Keratinocyte (primary cell): ENCODE measurements at regions not wholly inside any gene's neighbourhood (a gene's known extent, or its start where the extent isn't known, plus 50 kb on each side); places are given as distances from the start of the nearest gene placed in this dataset.

Experiments used
- DNase-seq: peaks from one replicate; pipeline ENCODE4 v3.0.0-alpha.2; 2011; ENCODE audit warnings: low read depth, missing footprints, low spot score
- FAIRE-seq: peaks from 2 replicates; lab custom pipeline; 2011; peaks lifted over from hg19 to GRCh38; lab: Jason Lieb, UNC
- H2AFZ ChIP-seq: 2 replicates; pipeline ENCODE4 v1.6.0; 2012; ENCODE audit warnings: low read length, control low read depth, inconsistent platforms; ENCODE audit not compliant: control insufficient read depth
- H3K27ac ChIP-seq: 2 replicates; pipeline ENCODE4 v1.5.1; 2011; ENCODE audit warnings: low read length; ENCODE audit not compliant: control insufficient read depth, insufficient read depth
- H3K27me3 ChIP-seq: 3 replicates; pipeline ENCODE4 v1.6.0; 2011; ENCODE audit warnings: low read length; ENCODE audit not compliant: control insufficient read depth, insufficient read depth; ENCODE audit errors: extremely low read depth
- H3K36me3 ChIP-seq, 2 experiments: 2 replicates in 1 of 2; 3 replicates in 1 of 2; pipeline ENCODE4 v1.5.1; 2011; ENCODE audit warnings: low read length in 2 of 2, mild to moderate bottlenecking in 1 of 2; ENCODE audit not compliant: control insufficient read depth in 2 of 2, insufficient read depth in 2 of 2; ENCODE audit errors: extremely low read depth in 1 of 2
- H3K4me1 ChIP-seq: 3 replicates; pipeline ENCODE4 v1.5.1; 2011; ENCODE audit warnings: low read length; ENCODE audit not compliant: control insufficient read depth, insufficient read depth; ENCODE audit errors: extremely low read depth
- H3K4me2 ChIP-seq: 3 replicates; pipeline ENCODE4 v1.6.0; 2011; ENCODE audit warnings: low read depth, low read length; ENCODE audit not compliant: control insufficient read depth, insufficient read depth; ENCODE audit errors: extremely low read depth
- H3K4me3 ChIP-seq, 3 experiments: fragments of 200-600 bp in 1 of 3; sonication (generic) in 1 of 3; 2 replicates in 2 of 3; 3 replicates in 1 of 3; pipeline ENCODE4 v1.5.1; 2011 to 2016; ENCODE audit warnings: low read length in 3 of 3, mild to moderate bottlenecking in 3 of 3, control low read depth in 2 of 3, inconsistent platforms in 1 of 3, low read depth in 1 of 3, mixed read lengths in 1 of 3, mixed run types in 1 of 3, moderate library complexity in 1 of 3; ENCODE audit not compliant: control insufficient read depth in 2 of 3, insufficient read depth in 2 of 3; ENCODE audit errors: extremely low read depth in 1 of 3
- H3K79me2 ChIP-seq: 2 replicates; pipeline ENCODE4 v1.6.0; 2012; ENCODE audit warnings: low read length; ENCODE audit not compliant: control insufficient read depth, insufficient read depth
- H3K9ac ChIP-seq: 3 replicates; pipeline ENCODE4 v1.6.0; 2011; ENCODE audit warnings: low read length; ENCODE audit not compliant: control insufficient read depth, insufficient read depth; ENCODE audit errors: extremely low read depth
- H3K9me1 ChIP-seq: 3 replicates; pipeline ENCODE4 v1.6.0; 2011; ENCODE audit warnings: low read length; ENCODE audit not compliant: control insufficient read depth, insufficient read depth; ENCODE audit errors: extremely low read depth
- H3K9me3 ChIP-seq: 2 replicates; pipeline ENCODE4 v1.5.1; 2012; ENCODE audit warnings: low read depth, low read length; ENCODE audit not compliant: control insufficient read depth
- H4K20me1 ChIP-seq: 3 replicates; pipeline ENCODE4 v1.6.0; 2011; ENCODE audit warnings: low read length; ENCODE audit not compliant: control insufficient read depth, insufficient read depth; ENCODE audit errors: extremely low read depth
- EZH2 ChIP-seq: IDR thresholded peaks from one replicate; pipeline ENCODE4 v1.6.1; 2012; ENCODE audit warnings: inconsistent platforms, mild to moderate bottlenecking, low read length, moderate library complexity
- dilution Hi-C: fragments of 300-500 bp; cut with MboI; formaldehyde crosslinking; loops from one replicate; pipeline ENCODE4 v1.7.0; 2020; ENCODE audit warnings: low sequenced_read_pairs; ENCODE audit not compliant: extremely low pct_ligation_motif_present
- TF ChIP-seq, protein P1 (sequence below), 3 experiments: IDR thresholded peaks in 1 of 3; conservative IDR thresholded peaks in 1 of 3; optimal IDR thresholded peaks in 1 of 3; 2 replicates in 2 of 3; 3 replicates in 1 of 3; pipeline versions ENCODE3 to v1.5.1; 2011; ENCODE audit warnings: low read length in 3 of 3, mild to moderate bottlenecking in 3 of 3, moderate library complexity in 2 of 3, control low read depth in 1 of 3, inconsistent platforms in 1 of 3; ENCODE audit not compliant: insufficient read depth in 2 of 3; ENCODE audit errors: extremely low read depth in 1 of 3

- H3K4me2 ChIP-seq = no peak overlapping the region
- FAIRE-seq = peak; percentile 60
- no peak overlapping the region for H2AFZ ChIP-seq
- no peak for DNase-seq
- H3K36me3 ChIP-seq = no peaks in the 10 kb centered on the region
- H3K27ac ChIP-seq = no peak overlapping the region
- no peaks in the 10 kb centered on the region for H3K4me1 ChIP-seq
- H3K4me3 ChIP-seq = no peak overlapping the region
- no peaks in the 10 kb centered on the region for H3K27me3 ChIP-seq
- TF ChIP-seq EZH2 = no peak
- TF ChIP-seq, protein P1, sequence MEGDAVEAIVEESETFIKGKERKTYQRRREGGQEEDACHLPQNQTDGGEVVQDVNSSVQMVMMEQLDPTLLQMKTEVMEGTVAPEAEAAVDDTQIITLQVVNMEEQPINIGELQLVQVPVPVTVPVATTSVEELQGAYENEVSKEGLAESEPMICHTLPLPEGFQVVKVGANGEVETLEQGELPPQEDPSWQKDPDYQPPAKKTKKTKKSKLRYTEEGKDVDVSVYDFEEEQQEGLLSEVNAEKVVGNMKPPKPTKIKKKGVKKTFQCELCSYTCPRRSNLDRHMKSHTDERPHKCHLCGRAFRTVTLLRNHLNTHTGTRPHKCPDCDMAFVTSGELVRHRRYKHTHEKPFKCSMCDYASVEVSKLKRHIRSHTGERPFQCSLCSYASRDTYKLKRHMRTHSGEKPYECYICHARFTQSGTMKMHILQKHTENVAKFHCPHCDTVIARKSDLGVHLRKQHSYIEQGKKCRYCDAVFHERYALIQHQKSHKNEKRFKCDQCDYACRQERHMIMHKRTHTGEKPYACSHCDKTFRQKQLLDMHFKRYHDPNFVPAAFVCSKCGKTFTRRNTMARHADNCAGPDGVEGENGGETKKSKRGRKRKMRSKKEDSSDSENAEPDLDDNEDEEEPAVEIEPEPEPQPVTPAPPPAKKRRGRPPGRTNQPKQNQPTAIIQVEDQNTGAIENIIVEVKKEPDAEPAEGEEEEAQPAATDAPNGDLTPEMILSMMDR (optimal IDR thresholded peaks at IDR 0.05 in 1 of 3, IDR thresholded peaks at IDR 0.05 in 1 of 3, conservative IDR thresholded peaks at IDR 0.05 in 1 of 3; ENCODE audit: extremely low read depth in 1 of 3, insufficient read depth in 2 of 3, low read length in 3 of 3) = no peak
- H3K9me3 ChIP-seq = peaks cover 2% of the 10 kb centered on the region
- no peak overlapping the region for H3K9ac ChIP-seq
- dilution Hi-C loops = no loop called here
- H3K79me2 ChIP-seq = no peaks in the 10 kb centered on the region
- H3K9me1 ChIP-seq = no peaks in the 10 kb centered on the region
- H4K20me1 ChIP-seq = no peaks in the 10 kb centered on the region
Measured at GRCh38 chr20:60857708-60858107, 394.4 kb upstream of the CDH4 start.

GRCh38 chr20:60862601-60863000 lies 389.5 kb upstream of the CDH4 start:
- Histone ChIP-seq H3K27ac (no peak overlapping the region), H3K4me3 (no peak overlapping the region), H3K9ac (no peak overlapping the region), H2AFZ (no peak overlapping the region), H3K9me3 (no peaks in the 10 kb centered on the region), H3K4me1 (no peaks in the 10 kb centered on the region), H3K36me3 (no peaks in the 10 kb centered on the region), H3K27me3 (peaks cover 2% of the 10 kb centered on the region), H3K9me1 (no peaks in the 10 kb centered on the region), H3K79me2 (no peaks in the 10 kb centered on the region), H4K20me1 (no peaks in the 10 kb centered on the region), H3K4me2 (no peak overlapping the region)
- TF ChIP-seq, protein P1 (optimal IDR thresholded peaks at IDR 0.05 in 1 of 3, IDR thresholded peaks at IDR 0.05 in 1 of 3, conservative IDR thresholded peaks at IDR 0.05 in 1 of 3; ENCODE audit: extremely low read depth in 1 of 3, insufficient read depth in 2 of 3, low read length in 3 of 3) = no peak
- TF ChIP-seq EZH2 = no peak
- DNase-seq = no peak
- no peak for FAIRE-seq
- dilution Hi-C loops = no loop called here
